ENCODE measurements at regions not wholly inside any gene's neighbourhood (a gene's known extent, or its start where the extent isn't known, plus 50 kb on each side); places are given as distances from the start of the nearest gene placed in this dataset.

GRCh38 chr2:71995067-71995665, 152.5 kb downstream of the CYP26B1 start:
- H3K18ac ChIP-seq (ENCODE audit: low read depth in 1 of 2, low read length in 2 of 2) = no peak overlapping the region
- H3K27ac ChIP-seq (ENCODE audit: low read length, poor library complexity, severe bottlenecking) = no peak overlapping the region
- H3K14ac ChIP-seq (ENCODE audit: low read length in 2 of 2) = no peak overlapping the region
- H4K8ac ChIP-seq (ENCODE audit: low read length) = no peak overlapping the region
- H3K4me3 ChIP-seq (ENCODE audit: insufficient read depth in 1 of 2, low read depth in 1 of 2, low read length in 2 of 2) = no peak overlapping the region
- H3K9ac ChIP-seq (ENCODE audit: low read length) = no peak overlapping the region
- H2BK5ac ChIP-seq (ENCODE audit: low read depth, low read length, poor library complexity, severe bottlenecking) = no peak overlapping the region
- H3K23ac ChIP-seq (ENCODE audit: low read length in 2 of 2) = no peak overlapping the region
- H3K4ac ChIP-seq (ENCODE audit: low read depth in 1 of 2, low read length in 2 of 2) = no peak overlapping the region
- H2BK12ac ChIP-seq (ENCODE audit: low read length in 2 of 2) = no peak overlapping the region
- H3K9me3 ChIP-seq (ENCODE audit: control insufficient read depth, low read length) = no peaks in the 10 kb centered on the region
- no peak overlapping the region for H3K4me2 ChIP-seq (ENCODE audit: low read length, poor library complexity, severe bottlenecking)
- H2AFZ ChIP-seq (ENCODE audit: low read depth, low read length) = no peak overlapping the region
- no peak overlapping the region for H4K91ac ChIP-seq (ENCODE audit: low read length)
- no peaks in the 10 kb centered on the region for H3K79me1 ChIP-seq (replicated peaks; ENCODE audit: low read length, poor library complexity, severe bottlenecking)
- H2AK5ac ChIP-seq (ENCODE audit: low read length, severe bottlenecking) = no peak overlapping the region
- H3K36me3 ChIP-seq (ENCODE audit: control insufficient read depth in 1 of 2, insufficient read depth in 2 of 2, low read depth in 1 of 2, low read length in 2 of 2) = no peaks in the 10 kb centered on the region
- H2BK15ac ChIP-seq (ENCODE audit: low read depth, poor library complexity, severe bottlenecking) = no peak overlapping the region
- WGBS = 100% methylated on average over 1 of the region's 3 CpGs
- H3K27me3 ChIP-seq (ENCODE audit: control insufficient read depth in 1 of 2, insufficient read depth in 1 of 2, low read length in 2 of 2) = peaks cover 0 to 51% of the 10 kb centered on the region in 2 experiments
- peak; percentile 7 for DNase-seq
- H2BK120ac ChIP-seq (ENCODE audit: low read depth, low read length) = no peak overlapping the region
- no peaks in the 10 kb centered on the region for H3K4me1 ChIP-seq (ENCODE audit: control insufficient read depth, insufficient read depth, low read depth, low read length)

- H2BK5ac ChIP-seq (ENCODE audit: low read depth, low read length, poor library complexity, severe bottlenecking) = no peak overlapping the region
Measured at GRCh38 chr2:71992036-71992435, 155.6 kb downstream of the CYP26B1 start.

GRCh38 chr2:71991397-71991796, 156.3 kb downstream of the CYP26B1 start:
- Histone ChIP-seq H3K9ac (ENCODE audit: low read length) (no peak overlapping the region), H3K27me3 (ENCODE audit: control insufficient read depth in 1 of 2, insufficient read depth in 1 of 2, low read length in 2 of 2) (peaks cover 0 to 44% of the 10 kb centered on the region in 2 experiments), H2BK12ac (ENCODE audit: low read length in 2 of 2) (no peak overlapping the region), H2AFZ (ENCODE audit: low read depth, low read length) (no peak overlapping the region), H4K91ac (ENCODE audit: low read length) (no peak overlapping the region), H3K14ac (ENCODE audit: low read length in 2 of 2) (no peak overlapping the region), H3K4me3 (ENCODE audit: insufficient read depth in 1 of 2, low read depth in 1 of 2, low read length in 2 of 2) (no peak overlapping the region), H2BK5ac (ENCODE audit: low read depth, low read length, poor library complexity, severe bottlenecking) (no peak overlapping the region), H4K8ac (ENCODE audit: low read length) (no peak overlapping the region), H3K27ac (ENCODE audit: low read length, poor library complexity, severe bottlenecking) (no peak overlapping the region), H3K36me3 (ENCODE audit: control insufficient read depth in 1 of 2, insufficient read depth in 2 of 2, low read depth in 1 of 2, low read length in 2 of 2) (no peaks in the 10 kb centered on the region), H3K79me1 (replicated peaks; ENCODE audit: low read length, poor library complexity, severe bottlenecking) (no peaks in the 10 kb centered on the region), H3K4me1 (ENCODE audit: control insufficient read depth, insufficient read depth, low read depth, low read length) (no peaks in the 10 kb centered on the region), H3K4me2 (ENCODE audit: low read length, poor library complexity, severe bottlenecking) (no peak overlapping the region), H3K4ac (ENCODE audit: low read depth in 1 of 2, low read length in 2 of 2) (no peak overlapping the region), H2BK120ac (ENCODE audit: low read depth, low read length) (no peak overlapping the region), H2BK15ac (ENCODE audit: low read depth, poor library complexity, severe bottlenecking) (no peak overlapping the region), H3K23ac (ENCODE audit: low read length in 2 of 2) (no peak overlapping the region), H3K9me3 (ENCODE audit: control insufficient read depth, low read length) (no peaks in the 10 kb centered on the region), H3K18ac (ENCODE audit: low read depth in 1 of 2, low read length in 2 of 2) (no peak overlapping the region), H2AK5ac (ENCODE audit: low read length, severe bottlenecking) (no peak overlapping the region)
- DNase-seq = no peak
- WGBS = 85% methylated on average over 4 of the region's 4 CpGs

More at GRCh38 chr2:71992036-71992435, 155.6 kb downstream of the CYP26B1 start:
- Histone ChIP-seq H3K27ac (ENCODE audit: low read length, poor library complexity, severe bottlenecking) (no peak overlapping the region), H3K36me3 (ENCODE audit: control insufficient read depth in 1 of 2, insufficient read depth in 2 of 2, low read depth in 1 of 2, low read length in 2 of 2) (no peaks in the 10 kb centered on the region), H3K18ac (ENCODE audit: low read depth in 1 of 2, low read length in 2 of 2) (no peak overlapping the region), H2AK5ac (ENCODE audit: low read length, severe bottlenecking) (no peak overlapping the region), H3K4me1 (ENCODE audit: control insufficient read depth, insufficient read depth, low read depth, low read length) (no peaks in the 10 kb centered on the region), H3K4me3 (ENCODE audit: insufficient read depth in 1 of 2, low read depth in 1 of 2, low read length in 2 of 2) (no peak overlapping the region), H2BK15ac (ENCODE audit: low read depth, poor library complexity, severe bottlenecking) (no peak overlapping the region), H3K23ac (ENCODE audit: low read length in 2 of 2) (no peak overlapping the region), H3K27me3 (ENCODE audit: control insufficient read depth in 1 of 2, insufficient read depth in 1 of 2, low read length in 2 of 2) (peaks cover 0 to 44% of the 10 kb centered on the region in 2 experiments), H4K8ac (ENCODE audit: low read length) (no peak overlapping the region), H3K14ac (ENCODE audit: low read length in 2 of 2) (no peak overlapping the region), H4K91ac (ENCODE audit: low read length) (no peak overlapping the region), H2AFZ (ENCODE audit: low read depth, low read length) (no peak overlapping the region), H3K79me1 (replicated peaks; ENCODE audit: low read length, poor library complexity, severe bottlenecking) (no peaks in the 10 kb centered on the region), H2BK12ac (ENCODE audit: low read length in 2 of 2) (no peak overlapping the region), H3K9me3 (ENCODE audit: control insufficient read depth, low read length) (no peaks in the 10 kb centered on the region), H3K9ac (ENCODE audit: low read length) (no peak overlapping the region), H3K4ac (ENCODE audit: low read depth in 1 of 2, low read length in 2 of 2) (no peak overlapping the region), H3K4me2 (ENCODE audit: low read length, poor library complexity, severe bottlenecking) (no peak overlapping the region), H2BK120ac (ENCODE audit: low read depth, low read length) (no peak overlapping the region)
- no peak for DNase-seq
- WGBS = 74% methylated on average over 2 of the region's 2 CpGs

- Histone ChIP-seq H4K91ac (ENCODE audit: low read length) (no peak overlapping the region), H3K9ac (ENCODE audit: low read length) (no peak overlapping the region), H3K14ac (ENCODE audit: low read length in 2 of 2) (no peak overlapping the region), H3K4me2 (ENCODE audit: low read length, poor library complexity, severe bottlenecking) (no peak overlapping the region), H2BK12ac (ENCODE audit: low read length in 2 of 2) (no peak overlapping the region), H2AFZ (ENCODE audit: low read depth, low read length) (no peak overlapping the region), H3K18ac (ENCODE audit: low read depth in 1 of 2, low read length in 2 of 2) (no peak overlapping the region), H3K36me3 (ENCODE audit: control insufficient read depth in 1 of 2, insufficient read depth in 2 of 2, low read depth in 1 of 2, low read length in 2 of 2) (no peaks in the 10 kb centered on the region), H2BK120ac (ENCODE audit: low read depth, low read length) (no peak overlapping the region), H3K79me1 (replicated peaks; ENCODE audit: low read length, poor library complexity, severe bottlenecking) (no peaks in the 10 kb centered on the region), H3K4me3 (ENCODE audit: insufficient read depth in 1 of 2, low read depth in 1 of 2, low read length in 2 of 2) (no peak overlapping the region), H2AK5ac (ENCODE audit: low read length, severe bottlenecking) (no peak overlapping the region), H2BK15ac (ENCODE audit: low read depth, poor library complexity, severe bottlenecking) (no peak overlapping the region), H4K8ac (ENCODE audit: low read length) (no peak overlapping the region), H3K4ac (ENCODE audit: low read depth in 1 of 2, low read length in 2 of 2) (no peak overlapping the region), H3K27ac (ENCODE audit: low read length, poor library complexity, severe bottlenecking) (no peak overlapping the region), H3K9me3 (ENCODE audit: control insufficient read depth, low read length) (no peaks in the 10 kb centered on the region), H2BK5ac (ENCODE audit: low read depth, low read length, poor library complexity, severe bottlenecking) (no peak overlapping the region), H3K4me1 (ENCODE audit: control insufficient read depth, insufficient read depth, low read depth, low read length) (no peaks in the 10 kb centered on the region), H3K23ac (ENCODE audit: low read length in 2 of 2) (no peak overlapping the region), H3K27me3 (ENCODE audit: control insufficient read depth in 1 of 2, insufficient read depth in 1 of 2, low read length in 2 of 2) (peaks cover 0 to 43% of the 10 kb centered on the region in 2 experiments)
- 85% methylated on average over 1 of the region's 3 CpGs for WGBS
- DNase-seq = no peak
Measured at GRCh38 chr2:71990826-71991225, 156.8 kb downstream of the CYP26B1 start.

Measured in mesenchymal stem cell (in vitro differentiated cells and primary cell).